Vagina (tissue), 2 donors: ENCODE measurements at regions not wholly inside any gene's neighbourhood (a gene's known extent, or its start where the extent isn't known, plus 50 kb on each side); places are given as distances from the start of the nearest gene placed in this dataset.

Source experiments
- CTCF ChIP-seq, 3 experiments: fragments of 450-650 bp in 2 of 3; fragments of 200-600 bp in 1 of 3; sonication (generic) in 1 of 3; IDR thresholded peaks; one replicate each; pipeline ENCODE4 v1.5.1; 2017 to 2019; ENCODE audit warnings: antibody characterized with exemption in 3 of 3, mild to moderate bottlenecking in 2 of 3, moderate library complexity in 2 of 3
- POLR2A ChIP-seq, 2 donors: fragments of 450-650 bp; IDR thresholded peaks; one replicate each; pipeline ENCODE4 v1.6.1; 2017; ENCODE audit warnings: antibody characterized with exemption in 2 of 2, mild to moderate bottlenecking in 2 of 2, moderate library complexity in 2 of 2

GRCh38 chr4:160316036-160316435 is 1213.2 kb downstream of the RAPGEF2 start:
- no peak for TF ChIP-seq POLR2A (IDR thresholded peaks at IDR 0.05)
- no peak for TF ChIP-seq CTCF (IDR thresholded peaks at IDR 0.05)
